D721Med (cell line): ENCODE measurements at regions not wholly inside any gene's neighbourhood (a gene's known extent, or its start where the extent isn't known, plus 50 kb on each side); places are given as distances from the start of the nearest gene placed in this dataset.

ENCODE experiments used
- DNase-seq: peaks from one replicate; pipeline ENCODE4 v3.0.0; 2011; ENCODE audit warnings: low spot score; ENCODE audit not compliant: insufficient read length
- FAIRE-seq: peaks from 2 replicates; lab custom pipeline; 2011; peaks lifted over from hg19 to GRCh38; lab: Jason Lieb, UNC
- CTCF ChIP-seq: IDR thresholded peaks from 2 replicates; pipeline ENCODE4 v1.5.1; 2012; ENCODE audit warnings: mild to moderate bottlenecking, control low read depth; ENCODE audit not compliant: insufficient read depth; ENCODE audit errors: missing control alignments

- DNase-seq, result no peak
- FAIRE-seq, result no peak
- TF ChIP-seq CTCF, result no peak
Observed at GRCh38 chr9:107919263-107919662, 429.7 kb upstream of the KLF4 start.

DNA sequence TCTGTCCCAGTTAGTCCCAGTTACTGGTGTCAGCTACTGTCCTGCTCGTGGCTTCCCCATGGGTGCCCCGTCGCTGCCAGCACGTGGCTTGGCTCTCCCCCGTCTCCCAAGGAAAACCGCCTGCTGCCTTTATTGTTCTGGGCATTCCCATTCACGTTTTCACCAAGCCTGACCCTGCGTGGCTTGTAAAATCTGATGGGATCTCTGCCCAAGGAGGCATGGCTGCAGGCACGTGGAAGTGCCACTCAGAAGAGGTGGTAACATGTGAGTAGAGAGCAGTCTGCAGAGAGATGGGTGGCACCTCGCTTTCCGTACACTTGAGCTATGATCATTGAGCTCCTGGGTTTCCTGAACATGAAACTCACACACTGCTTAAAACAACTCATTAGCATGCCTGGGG lies 429.2 kb upstream of the KLF4 start:
- TF ChIP-seq CTCF, result no peak
- FAIRE-seq, result no peak
- DNase-seq, result no peak

DNA sequence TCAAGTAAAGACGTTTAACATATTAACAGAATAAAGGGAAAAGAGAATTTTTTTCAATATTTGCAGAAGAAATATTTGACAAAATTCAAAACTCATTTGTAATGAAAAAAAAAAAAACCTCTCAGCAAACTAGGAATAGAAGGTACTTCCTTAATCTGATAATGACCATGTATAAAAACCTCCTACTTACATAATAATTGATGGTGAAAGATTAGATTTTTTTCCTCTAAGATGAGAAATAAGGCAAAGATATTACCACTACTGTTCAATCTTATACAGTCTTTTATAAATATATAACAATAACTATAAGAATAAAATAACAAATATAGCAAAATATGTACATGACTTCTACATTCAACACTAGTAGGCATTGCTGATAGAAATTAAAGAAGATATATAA lies 424.6 kb upstream of the KLF4 start:
- FAIRE-seq, result no peak
- TF ChIP-seq CTCF, result no peak
- DNase-seq, result no peak

- no peak for FAIRE-seq
- DNase-seq, result no peak
- TF ChIP-seq CTCF, result no peak
Observed at GRCh38 chr9:107907715-107908114, 418.1 kb upstream of the KLF4 start.

GRCh38 chr9:107907255-107907654 lies 417.7 kb upstream of the KLF4 start:
- FAIRE-seq (no peak), DNase-seq (no peak)
- TF ChIP-seq CTCF, result no peak

GRCh38 chr9:107906074-107906473 lies 416.5 kb upstream of the KLF4 start:
- no peak for TF ChIP-seq CTCF
- FAIRE-seq, result no peak
- no peak for DNase-seq

GRCh38 chr9:107905308-107906020 lies 415.9 kb upstream of the KLF4 start:
- FAIRE-seq, result no peak
- DNase-seq, result no peak
- TF ChIP-seq CTCF, result no peak
